Hematopoietic multipotent progenitor cell treated with erythropoietin and hydrocortisone succinate and interleukin-3 and kit ligand, for 17 days (in vitro differentiated cells): ENCODE measurements at regions not wholly inside any gene's neighbourhood (a gene's known extent, or its start where the extent isn't known, plus 50 kb on each side); places are given as distances from the start of the nearest gene placed in this dataset.
"Not testable (repeated sequence)": the region's sequence is repeated elsewhere in the genome, so short reads cannot be mapped to it uniquely, and the experiment has no call there.

ENCODE experiments used
- DNase-seq: peaks from one replicate; pipeline ENCODE4 v3.0.0-alpha.2; 2015; ENCODE audit warnings: low spot score

DNA sequence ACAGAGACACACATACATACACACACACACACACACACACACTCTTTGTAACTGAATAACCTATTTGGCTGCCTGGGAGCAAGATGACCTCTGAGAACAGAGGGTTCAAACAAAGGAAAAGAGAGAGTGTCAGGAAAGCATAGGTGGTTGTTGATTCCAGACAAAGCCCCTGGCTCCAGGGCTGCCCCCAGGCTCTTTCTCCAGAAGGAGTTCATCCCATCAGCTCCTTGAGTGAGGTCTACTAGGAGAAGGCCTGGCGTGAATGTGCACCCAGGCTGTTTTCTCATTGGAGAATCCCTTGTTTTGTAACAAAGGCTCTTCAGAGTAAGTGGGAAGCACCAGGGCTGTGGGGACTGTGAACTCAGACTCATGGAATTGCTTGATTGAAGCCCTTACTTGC, 151.9 kb downstream of the EMP1 start:
- DNase-seq: no peak

- DNase-seq: no peak
Measured at GRCh38 chr12:13347241-13348043, 150.9 kb downstream of the EMP1 start.

- DNase-seq: no peak
Measured at GRCh38 chr12:13345722-13346121, 149.2 kb downstream of the EMP1 start.

DNA sequence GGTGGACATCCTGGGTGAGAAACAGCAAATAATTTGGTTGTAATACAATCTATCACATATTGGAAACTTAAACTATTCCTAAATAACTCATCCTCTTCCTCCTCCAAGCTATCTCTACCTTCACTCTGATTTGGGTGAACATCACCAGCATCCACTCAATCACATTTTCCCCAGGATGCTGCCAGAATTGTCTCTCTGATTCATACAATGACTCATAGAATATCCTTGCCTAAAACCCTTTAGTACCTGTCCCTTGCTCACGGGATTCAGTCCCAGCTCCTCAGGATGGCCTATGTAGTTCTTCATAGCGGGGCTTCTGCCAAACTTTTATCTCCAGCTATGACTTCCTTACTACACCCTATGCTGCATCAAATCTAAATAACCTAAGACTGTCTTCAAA, 146.8 kb downstream of the EMP1 start:
- no peak for DNase-seq

DNA sequence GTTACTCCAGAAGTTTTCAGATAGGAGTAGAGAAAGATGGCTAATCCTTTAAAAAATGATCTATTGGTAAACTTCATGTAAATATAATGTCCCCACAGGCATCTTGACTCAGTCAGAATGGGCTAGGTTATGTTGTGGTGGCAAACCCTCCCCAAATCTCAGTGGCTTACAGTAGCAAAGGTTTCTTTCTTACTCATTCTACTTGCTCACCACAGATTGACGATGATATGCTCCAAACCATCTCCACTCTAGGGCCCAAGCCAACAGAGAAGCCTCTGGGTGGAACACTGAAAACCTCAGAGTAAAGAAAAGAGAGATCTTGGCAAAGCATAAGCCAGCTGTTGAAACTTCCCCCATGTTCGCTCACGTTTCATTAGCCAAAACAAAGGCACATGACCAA, 146.4 kb downstream of the EMP1 start:
- no peak for DNase-seq

GRCh38 chr12:13340149-13340548, 143.6 kb downstream of the EMP1 start:
- no peak for DNase-seq

DNA sequence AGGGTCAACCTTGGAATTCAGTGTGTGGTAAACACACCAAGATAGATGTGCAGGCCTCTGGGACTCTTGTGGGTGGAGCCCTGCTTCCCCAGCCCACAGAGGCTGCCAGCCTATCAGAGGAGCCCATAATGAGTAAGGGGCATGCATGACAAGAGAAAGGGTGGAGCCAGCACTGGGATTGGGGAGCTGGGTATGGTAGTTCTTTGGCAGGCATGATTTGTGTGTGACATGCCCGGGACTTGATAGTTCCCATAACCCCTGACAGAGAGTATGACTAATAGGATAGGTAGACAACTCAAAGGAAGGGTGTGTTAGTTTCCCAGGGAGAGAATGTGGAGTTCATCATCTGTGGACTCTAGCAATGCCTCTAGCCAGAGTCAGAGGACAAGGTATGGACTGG, 143.0 kb downstream of the EMP1 start:
- DNase-seq: no peak

DNA sequence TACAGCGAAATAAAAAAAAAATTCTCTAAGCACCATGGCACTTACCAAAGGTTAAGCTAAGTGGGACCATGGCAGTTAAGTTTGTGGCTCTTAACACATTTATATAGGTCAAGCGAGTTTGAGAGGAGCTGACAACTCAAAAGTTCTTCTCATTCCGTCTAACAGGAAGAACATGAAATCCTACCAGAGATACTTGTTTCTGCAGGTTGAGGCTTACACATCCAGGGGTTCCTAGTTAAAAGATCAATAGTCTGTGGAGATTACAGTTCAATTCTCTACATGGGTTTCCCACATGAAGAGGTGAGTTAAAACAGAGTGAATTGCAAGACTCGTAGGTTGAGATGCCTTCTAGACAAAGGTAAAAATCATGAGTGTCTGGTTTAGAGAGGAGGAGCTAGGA, 142.6 kb downstream of the EMP1 start:
- no peak for DNase-seq

DNA sequence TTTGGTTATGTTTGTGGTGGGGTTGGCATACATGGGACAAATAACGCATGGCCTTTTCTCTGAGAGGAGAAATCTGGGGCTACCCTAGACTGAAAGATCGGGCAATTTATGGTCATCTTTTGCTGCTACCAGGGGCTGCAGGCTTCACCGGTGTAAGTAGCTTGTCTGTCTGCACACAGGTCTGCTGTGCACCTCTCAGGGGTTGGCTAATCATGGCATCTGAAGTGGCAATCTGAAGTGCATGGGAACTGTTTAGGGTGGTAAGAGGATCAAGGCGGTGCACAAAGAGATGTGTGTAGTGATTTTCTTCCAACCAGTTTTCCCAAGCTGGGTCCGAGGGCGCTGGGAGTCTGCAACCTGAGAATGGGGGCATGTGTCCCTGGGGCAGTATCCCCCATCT, 141.3 kb downstream of the EMP1 start:
- DNase-seq: no peak

DNA sequence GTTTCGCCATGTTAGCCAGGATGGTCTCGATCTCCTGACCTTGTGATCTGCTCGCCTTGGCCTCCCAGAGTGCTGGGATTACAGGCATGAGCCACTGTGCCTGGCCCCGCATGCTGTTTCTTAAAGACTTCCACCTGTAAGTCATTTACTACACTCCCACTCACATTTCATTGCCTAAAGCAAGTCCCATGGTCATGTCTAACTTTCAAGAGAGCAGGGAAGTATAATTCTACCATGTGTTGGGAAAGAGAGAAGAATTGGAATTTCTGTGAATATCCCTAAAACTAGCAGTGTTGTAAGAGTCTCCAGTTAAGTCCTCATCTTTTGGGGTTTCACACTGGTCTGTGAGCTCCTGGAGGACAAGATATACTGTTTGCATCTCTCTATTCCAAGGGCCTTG, 139.7 kb downstream of the EMP1 start:
- no peak for DNase-seq

GRCh38 chr12:13328535-13328934, 132.0 kb downstream of the EMP1 start:
- DNase-seq: no peak

GRCh38 chr12:13326076-13326475, 129.6 kb downstream of the EMP1 start:
- no peak for DNase-seq

GRCh38 chr12:13325037-13325436, 128.5 kb downstream of the EMP1 start:
- not testable (repeated sequence) for DNase-seq

DNA sequence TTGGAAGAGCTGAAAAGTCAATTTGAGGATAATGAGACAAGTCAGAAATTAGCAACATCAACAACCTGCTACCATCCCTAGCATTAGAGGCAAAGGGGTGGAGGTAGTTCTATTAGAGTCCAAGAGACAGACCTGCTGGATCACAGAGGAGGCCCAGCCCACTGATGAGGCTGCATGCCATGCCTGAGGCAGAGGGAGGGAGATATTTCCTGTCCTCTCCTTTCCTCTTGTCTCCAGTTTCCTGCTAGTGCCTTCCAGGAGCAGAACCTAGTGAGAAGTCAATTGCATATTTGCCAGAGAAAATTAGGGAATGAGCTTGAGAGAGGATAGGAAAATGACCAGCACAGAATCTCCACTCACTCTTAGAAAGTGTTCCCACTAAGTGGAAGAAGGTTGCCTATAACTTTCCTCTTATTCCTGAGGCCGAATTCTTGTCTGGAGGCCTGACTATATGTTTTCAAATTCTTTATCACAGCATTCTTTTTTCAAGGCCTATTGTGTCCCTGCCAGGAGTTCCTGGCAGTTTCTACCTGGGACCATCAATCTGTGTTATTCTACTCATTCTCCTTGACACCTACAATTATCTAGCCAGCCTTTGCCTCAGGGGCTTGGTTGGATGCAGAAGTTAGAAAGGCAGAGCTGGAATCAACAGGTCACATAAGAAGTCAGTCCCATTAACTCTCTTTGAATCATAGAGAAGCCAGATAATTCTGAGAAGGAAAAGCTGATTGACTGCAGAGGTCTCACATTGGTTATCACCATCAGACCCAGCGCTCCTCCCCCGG, 121.9 kb downstream of the EMP1 start:
- DNase-seq: no peak

DNA sequence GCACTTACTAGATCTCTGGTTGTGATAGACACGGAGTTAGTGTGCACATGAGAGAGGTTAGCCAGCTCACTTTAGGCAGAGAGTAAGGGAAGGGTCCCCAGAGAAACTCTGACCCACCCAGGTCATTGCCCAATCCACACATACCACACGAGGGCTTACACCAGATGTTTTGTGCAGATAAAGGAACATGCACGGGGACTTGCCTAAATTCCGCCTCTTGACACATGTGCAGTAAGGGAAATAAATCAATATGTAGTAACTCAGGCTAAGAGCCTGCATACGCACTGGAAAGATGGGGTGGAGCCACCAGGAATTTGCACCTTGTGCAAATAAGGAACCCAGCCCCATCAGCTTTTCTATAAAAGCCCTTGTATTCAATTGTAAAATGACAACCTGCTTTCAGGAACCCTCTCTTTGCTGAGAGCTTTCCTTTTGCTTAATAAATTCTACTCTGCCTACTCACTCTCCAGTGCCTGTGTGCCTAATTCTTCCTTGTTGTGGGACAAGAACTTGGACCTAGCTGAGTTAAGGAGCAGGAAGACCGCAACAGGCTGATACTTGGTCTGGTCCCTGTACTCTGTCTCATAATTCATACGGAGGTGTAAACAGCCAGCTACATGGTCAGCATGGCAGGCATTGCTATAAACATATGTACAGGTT, 120.2 kb downstream of the EMP1 start:
- DNase-seq: no peak

DNA sequence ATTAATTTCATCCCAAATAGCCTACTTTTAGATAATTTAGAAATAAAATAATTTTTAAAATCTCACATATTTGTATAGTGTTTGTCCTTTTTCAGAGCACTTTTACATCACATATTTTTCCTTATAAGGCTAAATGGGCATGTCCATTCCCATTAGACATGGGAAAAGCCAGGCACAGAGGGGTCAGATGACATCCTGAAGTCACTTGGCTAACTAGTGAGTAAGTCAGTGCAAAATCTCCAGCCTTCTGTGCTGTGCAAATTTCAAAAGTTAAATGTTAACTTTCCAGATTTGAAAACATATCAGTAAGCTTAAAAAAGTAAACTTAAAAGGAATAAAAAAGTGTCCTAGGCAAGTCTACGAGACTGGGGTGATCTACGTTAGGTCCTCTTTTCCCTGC, 117.4 kb downstream of the EMP1 start:
- no peak for DNase-seq

DNA sequence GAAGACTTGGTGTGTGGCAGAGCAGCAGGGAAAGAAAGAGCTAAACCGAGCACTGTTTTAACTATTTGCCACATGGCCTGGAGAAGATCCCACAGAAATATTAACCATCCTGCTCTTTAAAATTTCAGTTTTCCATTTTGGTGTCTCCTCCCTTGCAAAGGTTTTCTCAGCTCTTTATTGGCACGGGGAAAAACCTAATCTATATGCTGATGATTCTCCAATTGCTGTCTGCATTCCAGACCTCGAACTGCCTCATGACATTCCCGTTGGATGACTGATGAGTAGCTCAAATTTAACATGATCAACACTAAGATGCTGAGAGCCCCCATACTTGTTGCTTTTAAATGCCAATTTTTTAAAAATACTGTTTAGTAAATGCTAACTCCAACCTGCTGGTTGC, 115.0 kb downstream of the EMP1 start:
- DNase-seq: no peak

- no peak for DNase-seq
Measured at GRCh38 chr12:13307143-13307816, 110.8 kb downstream of the EMP1 start.

- DNase-seq: no peak
Measured at GRCh38 chr12:13304924-13305323, 108.4 kb downstream of the EMP1 start.

GRCh38 chr12:13299457-13299856, 102.9 kb downstream of the EMP1 start:
- DNase-seq: no peak

GRCh38 chr12:13293096-13293495, 96.6 kb downstream of the EMP1 start:
- no peak for DNase-seq

DNA sequence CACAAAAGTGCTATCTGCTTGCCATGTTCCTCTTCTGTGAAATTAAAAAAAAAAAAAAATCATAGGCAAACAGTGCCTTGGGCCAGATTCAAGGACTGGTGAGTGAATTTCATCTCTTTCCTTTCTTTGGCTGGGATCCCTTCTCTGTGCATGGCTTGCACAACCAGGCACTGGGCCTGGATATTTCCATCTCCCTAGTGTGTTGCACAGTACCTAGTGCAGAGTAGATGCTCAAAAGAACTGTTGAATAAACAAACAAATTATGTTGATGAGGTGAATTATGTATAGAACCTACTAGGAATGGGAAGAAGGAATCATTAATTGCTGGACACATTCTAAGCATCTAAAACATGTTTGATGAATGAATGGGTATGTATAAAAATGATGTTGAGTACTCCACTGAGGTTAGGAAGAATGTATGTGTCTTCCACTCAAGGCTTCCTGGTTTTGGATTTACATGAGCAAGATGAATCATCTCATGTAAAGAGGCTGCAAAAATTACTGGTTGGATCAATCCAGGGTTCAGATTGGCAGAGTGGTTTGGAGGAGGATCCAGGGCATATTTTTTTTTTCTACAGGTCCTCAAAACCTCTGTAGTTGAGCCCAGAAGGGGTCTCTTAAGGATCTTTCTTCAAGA, 93.2 kb downstream of the EMP1 start:
- no peak for DNase-seq
